ENCODE measurements at regions not wholly inside any gene's neighbourhood (a gene's known extent, or its start where the extent isn't known, plus 50 kb on each side); places are given as distances from the start of the nearest gene placed in this dataset.
"Not testable (repeated sequence)": the region's sequence is repeated elsewhere in the genome, so short reads cannot be mapped to it uniquely, and the experiment has no call there.

GRCh38 chr13:72657379-72657778 is 70.0 kb downstream of the MZT1 start:
- no peak for DNase-seq

DNA sequence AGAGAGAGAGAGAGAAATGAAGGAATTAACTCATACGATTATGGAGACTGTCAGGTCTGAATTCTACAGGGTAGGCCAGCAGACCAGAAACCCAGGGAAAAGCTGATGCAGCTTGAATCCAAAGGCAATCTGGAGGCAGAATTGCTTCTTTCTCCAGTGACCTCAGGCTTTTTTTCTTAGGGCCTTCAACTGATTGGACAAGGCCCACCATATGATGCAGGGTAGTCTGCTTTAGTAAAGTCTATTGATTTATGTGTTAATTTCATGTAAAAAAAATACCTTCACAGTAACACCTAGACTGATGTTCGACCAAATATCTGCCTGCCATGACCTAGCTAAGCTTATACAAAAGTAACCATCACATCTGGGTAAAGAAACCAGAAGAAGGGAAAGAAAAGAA is 71.1 kb downstream of the MZT1 start:
- no peak for DNase-seq

DNA sequence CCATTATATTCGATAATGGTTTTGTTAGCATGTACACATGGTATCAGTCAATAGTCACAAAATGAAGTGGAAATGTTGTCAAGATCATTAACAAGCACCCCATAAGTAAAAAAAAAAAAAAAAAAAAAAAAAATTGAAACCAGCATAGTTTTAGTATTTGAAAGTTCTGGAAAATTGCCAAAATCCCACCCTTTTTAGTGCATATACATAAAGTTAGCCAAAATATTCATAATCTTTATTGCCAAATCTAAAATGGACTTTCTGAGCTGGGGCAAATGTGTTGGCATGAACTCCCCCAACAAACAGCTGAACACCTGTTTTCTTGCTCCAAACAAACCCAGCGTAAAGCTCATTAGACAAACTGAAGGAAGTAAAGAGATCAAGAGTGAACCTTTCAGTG is 73.9 kb downstream of the MZT1 start:
- no peak for DNase-seq

GRCh38 chr13:72652681-72653080 is 74.7 kb downstream of the MZT1 start:
- DNase-seq, result no peak

DNA sequence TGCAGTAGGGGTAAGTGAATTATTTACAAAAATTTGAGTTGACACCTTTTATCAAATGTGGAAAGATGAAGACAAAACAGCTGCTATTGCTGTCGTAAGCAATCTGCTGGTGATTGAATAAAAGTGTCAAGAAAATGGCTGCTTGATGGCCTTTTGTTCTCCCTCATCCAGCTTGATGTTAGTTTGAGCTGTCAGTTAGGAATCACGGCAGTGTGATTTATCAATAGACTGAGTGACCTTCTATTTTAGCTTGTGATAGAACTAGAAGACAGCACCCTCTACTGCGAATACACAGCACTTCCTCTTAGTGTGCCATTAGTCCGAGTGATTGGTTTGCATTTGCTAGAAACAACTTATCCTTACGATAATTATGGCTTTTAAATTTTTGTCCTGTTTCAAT is 76.3 kb downstream of the MZT1 start:
- DNase-seq, result no peak

GRCh38 chr13:72650051-72650700 is 77.3 kb downstream of the MZT1 start:
- no peak for DNase-seq

GRCh38 chr13:72648513-72649065 is 78.8 kb downstream of the MZT1 start:
- no peak for DNase-seq

DNA sequence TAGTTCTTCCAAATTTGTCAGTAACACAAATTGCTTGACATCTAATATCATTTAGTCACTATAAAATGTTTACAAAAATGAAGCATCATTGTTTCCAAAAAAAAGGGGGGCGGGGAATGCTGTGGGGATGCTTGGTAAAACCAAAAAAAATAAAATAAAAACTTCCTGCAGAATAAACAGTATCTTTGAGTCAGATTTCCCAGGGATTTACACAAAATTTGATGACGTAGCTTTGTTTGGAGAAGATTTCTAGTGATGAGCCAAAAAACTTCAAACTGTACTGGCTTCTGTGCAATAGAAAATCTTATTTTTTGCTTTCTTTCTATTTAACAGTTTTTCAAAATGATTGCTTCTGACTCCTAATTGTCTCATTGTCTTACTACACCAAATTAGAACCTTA is 80.0 kb downstream of the MZT1 start:
- no peak for DNase-seq

GRCh38 chr13:72645521-72645920 is 81.9 kb downstream of the MZT1 start:
- no peak for DNase-seq

GRCh38 chr13:72643311-72643989 is 84.0 kb downstream of the MZT1 start:
- no peak for DNase-seq

DNA sequence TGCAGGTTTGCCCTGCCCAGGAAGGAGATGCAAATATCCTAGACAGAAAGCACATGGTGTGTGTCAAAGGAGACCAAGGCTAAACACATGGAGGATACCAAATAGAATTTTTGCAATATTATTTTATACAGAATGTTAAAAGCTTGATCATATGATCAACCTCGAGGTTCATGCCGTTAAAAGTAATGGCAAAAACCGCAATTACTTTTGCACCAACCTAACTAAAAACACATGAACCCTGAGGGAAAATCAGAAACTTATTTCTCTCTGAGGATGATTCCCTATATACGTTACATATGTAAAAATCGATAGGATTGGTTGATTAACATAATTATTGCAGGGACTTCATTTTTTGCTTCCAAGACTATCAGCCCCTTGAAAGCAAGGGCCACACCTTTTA is 88.1 kb downstream of the MZT1 start:
- no peak for DNase-seq

GRCh38 chr13:72638059-72638815 is 89.2 kb downstream of the MZT1 start:
- DNase-seq, result no peak

DNA sequence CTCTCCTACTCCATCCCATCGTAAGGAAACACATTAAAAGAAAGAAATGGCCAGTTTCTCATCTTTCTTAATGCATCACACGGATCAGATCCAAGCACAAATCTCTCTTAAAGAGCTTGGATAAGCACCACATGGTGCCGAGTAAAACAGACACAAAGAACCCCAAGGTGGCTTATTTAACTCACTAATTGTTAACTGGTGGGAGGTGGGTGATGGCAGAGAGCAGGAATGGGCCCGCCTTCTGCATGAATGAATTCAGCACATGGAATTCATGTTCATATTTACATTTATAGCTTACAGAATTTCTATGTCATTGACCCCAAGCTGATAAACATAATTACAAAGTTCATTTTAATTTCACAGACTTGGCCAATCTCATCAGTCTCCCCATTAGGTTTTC is 89.9 kb downstream of the MZT1 start:
- no peak for DNase-seq

- no peak for DNase-seq
These were observed 92.6 kb downstream of the MZT1 start for GRCh38 chr13:72634859-72635258.

DNA sequence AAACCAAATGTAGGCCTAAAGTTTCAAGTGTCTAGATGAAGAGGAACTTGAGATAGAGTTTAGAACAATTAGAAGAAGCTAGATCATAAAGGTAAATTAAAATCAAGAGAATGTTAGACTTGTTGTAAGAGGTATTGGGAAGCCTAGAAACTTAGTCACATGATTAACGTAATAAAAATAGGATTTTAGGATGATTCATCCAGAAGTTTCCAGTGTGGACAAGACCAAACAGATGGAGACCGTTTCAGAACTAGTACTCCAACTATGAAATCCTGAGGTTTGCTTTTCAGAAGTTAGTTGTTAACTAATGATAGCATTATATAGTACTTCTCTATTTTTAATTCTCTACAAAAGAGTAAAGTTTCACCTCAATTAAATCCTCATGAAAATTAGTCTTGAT is 104.9 kb downstream of the MZT1 start:
- no peak for DNase-seq

GRCh38 chr13:72620874-72621273 is 106.6 kb downstream of the MZT1 start:
- no peak for DNase-seq

GRCh38 chr13:72617951-72618350 is 109.5 kb downstream of the MZT1 start:
- no peak for DNase-seq

DNA sequence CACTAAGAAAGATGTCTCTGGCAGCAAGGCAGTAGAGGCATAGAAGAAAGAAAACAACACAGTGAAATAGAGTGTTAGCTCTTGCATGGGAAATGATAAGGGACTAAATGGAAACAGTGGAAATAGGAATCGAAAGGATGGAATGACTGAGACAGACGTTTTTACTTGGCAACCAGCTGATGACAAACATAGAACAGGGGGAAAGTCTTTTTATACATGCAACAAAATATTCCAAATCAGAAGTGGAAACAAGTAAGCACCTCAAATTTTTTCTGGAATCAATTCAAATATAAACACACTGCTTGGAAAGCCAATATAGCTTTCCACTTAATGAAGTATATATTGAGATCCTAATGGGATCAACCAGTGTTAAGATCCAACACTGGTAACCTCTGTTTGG is 110.2 kb downstream of the MZT1 start:
- no peak for DNase-seq

GRCh38 chr13:72610251-72610891 is 117.1 kb downstream of the MZT1 start:
- DNase-seq, result not testable (repeated sequence)

DNA sequence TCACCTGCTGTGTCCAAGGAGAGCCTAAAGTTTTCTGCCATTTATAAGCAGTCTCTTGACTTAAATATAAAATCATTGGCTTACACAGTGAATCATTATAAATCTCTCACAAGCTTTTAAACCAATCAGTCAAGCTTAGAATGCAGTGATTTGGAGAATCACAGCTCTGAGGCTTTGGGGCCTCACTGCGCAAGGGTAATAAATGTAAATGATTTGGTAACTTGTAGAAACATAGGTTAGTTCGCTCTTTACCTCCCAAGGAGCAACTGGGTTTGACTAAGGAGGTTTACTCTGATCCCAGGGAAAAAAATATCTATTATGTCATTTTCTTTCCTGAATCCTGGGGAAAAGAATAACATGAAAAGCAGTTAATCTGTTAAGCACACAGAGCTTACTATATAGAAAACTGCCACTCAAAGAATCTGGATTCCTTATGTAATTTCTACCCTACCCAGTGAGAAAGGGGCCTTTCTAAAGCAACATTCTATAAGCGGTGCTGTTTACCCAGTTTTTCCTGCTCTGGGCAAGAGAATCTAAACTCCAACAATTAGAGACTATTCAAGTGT is 128.2 kb downstream of the MZT1 start:
- no peak for DNase-seq

DNA sequence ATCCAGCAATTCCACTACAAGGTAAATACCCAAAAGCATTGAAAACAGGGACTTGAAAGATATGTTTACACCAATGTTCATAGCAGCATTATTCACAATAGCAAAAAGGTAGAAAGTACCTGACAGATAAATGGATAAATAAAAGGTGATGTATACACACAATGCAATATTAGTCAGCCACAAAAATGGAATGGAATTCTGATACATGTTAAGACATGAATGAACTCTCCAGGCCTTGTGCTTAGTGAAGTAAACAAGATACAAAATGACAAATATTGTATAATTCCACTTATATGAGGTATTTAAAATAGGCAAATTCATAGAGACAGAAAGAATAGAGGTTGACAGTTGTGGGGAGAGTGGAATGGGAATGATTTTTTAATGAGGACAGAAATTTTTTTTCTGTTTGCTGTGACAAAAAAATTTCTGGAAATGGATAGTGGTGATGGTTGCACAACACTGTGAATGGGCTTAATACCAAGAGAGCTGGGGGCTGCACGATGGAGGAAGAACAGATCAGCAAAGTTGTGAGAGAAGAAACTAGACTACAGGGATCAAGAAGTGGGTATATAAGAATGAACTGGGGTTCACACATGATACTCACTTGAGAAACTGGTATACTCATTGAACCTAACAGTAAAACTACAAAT is 137.2 kb downstream of the MZT1 start:
- no peak for DNase-seq

DNA sequence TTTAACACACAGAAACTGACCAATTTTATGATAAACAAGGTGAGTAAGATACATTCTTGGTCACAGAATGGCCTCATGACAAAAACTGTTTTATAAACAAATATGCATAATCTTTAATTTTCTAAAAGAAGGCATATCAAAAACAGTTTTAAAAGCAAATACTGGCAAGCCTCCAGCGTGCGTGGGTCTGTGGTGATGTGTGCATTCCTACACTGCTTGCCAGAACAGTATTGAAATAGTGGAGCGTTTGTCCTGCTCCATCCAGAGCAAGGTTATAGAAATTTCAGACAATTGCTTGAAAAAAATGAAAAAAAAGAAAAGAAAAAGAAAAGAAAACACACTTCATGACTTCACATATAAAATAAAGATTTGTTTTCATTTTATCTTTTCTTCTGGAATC is 140.9 kb downstream of the MZT1 start:
- no peak for DNase-seq

DNA sequence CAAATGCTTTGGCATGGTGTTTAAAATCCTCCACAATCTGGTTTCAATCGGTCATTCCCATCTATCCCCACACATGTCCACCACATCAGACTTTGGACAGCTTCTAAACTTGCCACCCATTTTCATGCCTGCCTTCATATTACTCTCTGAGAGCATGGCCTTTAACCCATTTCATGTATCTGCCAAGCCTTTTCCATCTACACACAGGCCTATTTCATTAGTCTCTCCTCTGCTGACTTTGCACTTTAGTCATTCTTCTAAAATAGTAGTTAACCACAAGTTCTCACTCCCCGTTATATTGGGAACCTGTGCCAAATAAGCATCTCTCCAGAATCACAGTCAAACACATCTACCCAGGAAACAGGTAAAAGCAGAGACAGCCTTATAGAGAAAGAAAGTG is 142.2 kb downstream of the MZT1 start:
- DNase-seq, result no peak
